MM.1S (cell line): ENCODE measurements at regions not wholly inside any gene's neighbourhood (a gene's known extent, or its start where the extent isn't known, plus 50 kb on each side); places are given as distances from the start of the nearest gene placed in this dataset.

Source experiments
- DNase-seq: peaks from one replicate; pipeline ENCODE4 v3.0.0-alpha.2; 2015
- H2AFZ ChIP-seq: fragments of 300-600 bp; sonication (generic); 2 replicates; pipeline ENCODE4 v1.6.0; 2016; ENCODE audit warnings: antibody characterized with exemption, low read length
- H3F3A ChIP-seq: fragments of 300-600 bp; sonication (generic); 2 replicates; pipeline ENCODE4 v1.6.1; 2016; ENCODE audit warnings: mild to moderate bottlenecking, antibody characterized with exemption, low read length, moderate library complexity, mixed read lengths; ENCODE audit not compliant: insufficient read depth
- H3K27ac ChIP-seq: fragments of 300-600 bp; sonication (generic); 2 replicates; pipeline ENCODE4 v1.5.1; 2016; ENCODE audit warnings: mild to moderate bottlenecking, low read length
- H3K27me3 ChIP-seq: fragments of 300-600 bp; sonication (generic); replicated peaks from 2 replicates; pipeline ENCODE4 v1.6.0; 2016; ENCODE audit warnings: low read length; ENCODE audit not compliant: insufficient read depth
- H3K36me3 ChIP-seq: fragments of 300-600 bp; sonication (generic); replicated peaks from 2 replicates; pipeline ENCODE4 v1.6.1; 2016; ENCODE audit warnings: mild to moderate bottlenecking, low read length, mixed read lengths; ENCODE audit not compliant: insufficient read depth
- H3K4me1 ChIP-seq: fragments of 300-600 bp; sonication (generic); 2 replicates; pipeline ENCODE4 v1.6.1; 2016; ENCODE audit warnings: low read length, mixed read lengths
- H3K4me2 ChIP-seq: fragments of 300-600 bp; sonication (generic); 2 replicates; pipeline ENCODE4 v1.6.0; 2016; ENCODE audit warnings: low read depth, low read length
- H3K4me3 ChIP-seq: fragments of 300-600 bp; sonication (generic); 2 replicates; pipeline ENCODE4 v1.5.1; 2016; ENCODE audit warnings: low read length, mixed read lengths
- H3K79me2 ChIP-seq: fragments of 300-600 bp; sonication (generic); 2 replicates; pipeline ENCODE4 v1.6.1; 2016; ENCODE audit warnings: mixed run types, low read length, mixed read lengths
- H3K9ac ChIP-seq: fragments of 300-600 bp; sonication (generic); 2 replicates; pipeline ENCODE4 v1.6.1; 2016; ENCODE audit warnings: low read length, mixed read lengths
- H3K9me2 ChIP-seq: fragments of 300-600 bp; sonication (generic); replicated peaks from 2 replicates; pipeline ENCODE4 v1.6.1; 2016; ENCODE audit warnings: mild to moderate bottlenecking, low read length, mixed read lengths; ENCODE audit not compliant: insufficient read depth
- H3K9me3 ChIP-seq: fragments of 300-600 bp; sonication (generic); replicated peaks from 2 replicates; pipeline ENCODE4 v1.6.1; 2016; ENCODE audit warnings: mild to moderate bottlenecking, low read length, mixed read lengths; ENCODE audit not compliant: insufficient read depth
- H4K20me1 ChIP-seq: fragments of 300-600 bp; sonication (generic); 2 replicates; pipeline ENCODE4 v1.6.1; 2016; ENCODE audit warnings: mild to moderate bottlenecking, low read length, moderate library complexity, mixed read lengths; ENCODE audit not compliant: insufficient read depth
- CTCF ChIP-seq: fragments of 300-600 bp; sonication (generic); IDR thresholded peaks from 2 replicates; pipeline ENCODE4 v1.5.1; 2016; ENCODE audit warnings: antibody characterized with exemption, low read length, mixed read lengths
- EZH2 ChIP-seq: fragments of 300-600 bp; sonication (generic); optimal IDR thresholded peaks from 2 replicates; pipeline ENCODE3; 2017; ENCODE audit warnings: low read depth, mild to moderate bottlenecking, antibody characterized with exemption, low read length, mixed read lengths
- EZH2phosphoT487 ChIP-seq: fragments of 300-600 bp; sonication (generic); IDR thresholded peaks from 2 replicates; pipeline ENCODE4 v1.6.1; 2018; ENCODE audit warnings: antibody characterized with exemption, low read length

GRCh38 chr20:55650657-55651360 lies 354.5 kb downstream of the CBLN4 start:
- H3K4me2 ChIP-seq, result no peak overlapping the region
- H3F3A ChIP-seq, result no peaks in the 10 kb centered on the region
- H3K9ac ChIP-seq, result no peak overlapping the region
- no peak overlapping the region for H3K27ac ChIP-seq
- H3K79me2 ChIP-seq, result no peaks in the 10 kb centered on the region
- TF ChIP-seq EZH2phosphoT487, result no peak
- no peak for TF ChIP-seq EZH2
- TF ChIP-seq CTCF, result no peak
- H3K4me1 ChIP-seq, result no peaks in the 10 kb centered on the region
- no peak overlapping the region for H2AFZ ChIP-seq
- H3K4me3 ChIP-seq, result no peak overlapping the region
- H3K9me3 ChIP-seq, result no peaks in the 10 kb centered on the region
- H4K20me1 ChIP-seq, result no peaks in the 10 kb centered on the region
- no peak for DNase-seq
- no peaks in the 10 kb centered on the region for H3K27me3 ChIP-seq
- H3K9me2 ChIP-seq, result no peaks in the 10 kb centered on the region
- no peaks in the 10 kb centered on the region for H3K36me3 ChIP-seq

GRCh38 chr20:55649254-55649653 lies 356.1 kb downstream of the CBLN4 start:
- Histone ChIP-seq H3K4me2 (no peak overlapping the region), H2AFZ (no peak overlapping the region), H3K27me3 (no peaks in the 10 kb centered on the region), H3K79me2 (no peaks in the 10 kb centered on the region), H3K36me3 (no peaks in the 10 kb centered on the region), H4K20me1 (no peaks in the 10 kb centered on the region), H3K27ac (no peak overlapping the region), H3K9ac (no peak overlapping the region), H3K9me2 (no peaks in the 10 kb centered on the region), H3F3A (no peaks in the 10 kb centered on the region), H3K4me1 (no peaks in the 10 kb centered on the region), H3K9me3 (no peaks in the 10 kb centered on the region), H3K4me3 (no peak overlapping the region)
- TF ChIP-seq EZH2phosphoT487 (no peak), EZH2 (no peak), CTCF (no peak)
- DNase-seq, result no peak

- H4K20me1 ChIP-seq, result no peaks in the 10 kb centered on the region
- no peaks in the 10 kb centered on the region for H3K9me3 ChIP-seq
- DNase-seq, result no peak
- H3K9ac ChIP-seq, result no peak overlapping the region
- no peaks in the 10 kb centered on the region for H3K36me3 ChIP-seq
- H3K4me2 ChIP-seq, result no peak overlapping the region
- no peak overlapping the region for H3K27ac ChIP-seq
- no peaks in the 10 kb centered on the region for H3K4me1 ChIP-seq
- H2AFZ ChIP-seq, result no peak overlapping the region
- no peaks in the 10 kb centered on the region for H3K79me2 ChIP-seq
- H3K27me3 ChIP-seq, result no peaks in the 10 kb centered on the region
- H3K9me2 ChIP-seq, result no peaks in the 10 kb centered on the region
- H3K4me3 ChIP-seq, result no peak overlapping the region
- TF ChIP-seq EZH2phosphoT487 (no peak), CTCF (no peak), EZH2 (no peak)
- H3F3A ChIP-seq, result no peaks in the 10 kb centered on the region
Measured at GRCh38 chr20:55646851-55647250, 358.5 kb downstream of the CBLN4 start.
